Fibroblast of lung (primary cell): ENCODE measurements at regions not wholly inside any gene's neighbourhood (a gene's known extent, or its start where the extent isn't known, plus 50 kb on each side); places are given as distances from the start of the nearest gene placed in this dataset.

ENCODE experiments used
- DNase-seq, 2 donors: peaks; one replicate each; pipeline versions ENCODE4 v3.0.0 to v3.0.0-alpha.2; 2010; ENCODE audit warnings: low read depth in 2 of 2
- H2AFZ ChIP-seq: 2 replicates; pipeline ENCODE4 v1.5.1; 2012; ENCODE audit warnings: low read length, control low read depth, inconsistent platforms
- H3K27ac ChIP-seq: 2 replicates; pipeline ENCODE4 v1.5.1; 2011; ENCODE audit warnings: low read length, control low read depth; ENCODE audit not compliant: insufficient read depth
- H3K27me3 ChIP-seq: 2 replicates; pipeline ENCODE4 v1.5.1; 2011; ENCODE audit warnings: mild to moderate bottlenecking, low read length; ENCODE audit not compliant: control insufficient read depth, insufficient read depth
- H3K36me3 ChIP-seq: 2 replicates; pipeline ENCODE4 v1.5.1; 2011; ENCODE audit warnings: low read length; ENCODE audit not compliant: control insufficient read depth, insufficient read depth
- H3K4me1 ChIP-seq: 2 replicates; pipeline ENCODE4 v1.5.1; 2011; ENCODE audit warnings: low read length; ENCODE audit not compliant: control insufficient read depth, insufficient read depth; ENCODE audit errors: extremely low read depth
- H3K4me2 ChIP-seq: 2 replicates; pipeline ENCODE4 v1.5.1; 2011; ENCODE audit warnings: low read length, control low read depth; ENCODE audit not compliant: insufficient read depth; ENCODE audit errors: extremely low read depth
- H3K4me3 ChIP-seq, 4 experiments: fragments of 200-600 bp in 1 of 4; sonication (generic) in 1 of 4; replicated peaks in 1 of 4; 2 replicates each; pipeline ENCODE4 v1.5.1; 2011 to 2016; ENCODE audit warnings: low read length in 4 of 4, low read depth in 3 of 4, mild to moderate bottlenecking in 3 of 4, control low read depth in 2 of 4, inconsistent platforms in 1 of 4, mixed read lengths in 1 of 4; ENCODE audit not compliant: insufficient read depth in 1 of 4; ENCODE audit errors: control extremely low read depth in 1 of 4
- H3K79me2 ChIP-seq: 2 replicates; pipeline ENCODE4 v1.5.1; 2012; ENCODE audit warnings: mild to moderate bottlenecking, low read length, inconsistent platforms; ENCODE audit not compliant: control insufficient read depth, insufficient read depth
- H3K9ac ChIP-seq: 2 replicates; pipeline ENCODE4 v1.5.1; 2011; ENCODE audit warnings: mild to moderate bottlenecking, low read length, control low read depth; ENCODE audit not compliant: insufficient read depth
- H3K9me3 ChIP-seq: 2 replicates; pipeline ENCODE4 v1.5.1; 2012; ENCODE audit warnings: low read depth, low read length; ENCODE audit not compliant: control insufficient read depth, insufficient read depth
- H4K20me1 ChIP-seq: 2 replicates; pipeline ENCODE4 v1.5.1; 2011; ENCODE audit warnings: low read length; ENCODE audit not compliant: control insufficient read depth, insufficient read depth; ENCODE audit errors: extremely low read depth
- CTCF ChIP-seq, 2 donors: IDR thresholded peaks in 1 of 2; conservative IDR thresholded peaks in 1 of 2; 1 replicate in 1 of 2; 2 replicates in 1 of 2; pipeline ENCODE4 v1.5.1; 2011 to 2012; ENCODE audit warnings: low read length in 2 of 2, control low read depth in 1 of 2, inconsistent platforms in 1 of 2, low read depth in 1 of 2, mild to moderate bottlenecking in 1 of 2
- EZH2 ChIP-seq: IDR thresholded peaks from 2 replicates; pipeline ENCODE4 v1.5.1; 2012; ENCODE audit warnings: low read length, control low read depth, mild to moderate bottlenecking; ENCODE audit errors: missing control alignments

GRCh38 chr22:48173061-48173772 lies 1410.8 kb downstream of the TBC1D22A start:
- H2AFZ ChIP-seq, result no peak overlapping the region
- no peaks in the 10 kb centered on the region for H3K4me1 ChIP-seq
- H4K20me1 ChIP-seq, result no peaks in the 10 kb centered on the region
- H3K9me3 ChIP-seq, result no peaks in the 10 kb centered on the region
- no peaks in the 10 kb centered on the region for H3K79me2 ChIP-seq
- H3K27me3 ChIP-seq, result no peaks in the 10 kb centered on the region
- H3K4me2 ChIP-seq, result no peak overlapping the region
- no peaks in the 10 kb centered on the region for H3K36me3 ChIP-seq
- no peak for DNase-seq
- no peak overlapping the region for H3K27ac ChIP-seq
- no peak overlapping the region for H3K9ac ChIP-seq
- no peak overlapping the region for H3K4me3 ChIP-seq
- no peak for TF ChIP-seq CTCF (conservative IDR thresholded peaks at IDR 0.05 in 1 of 2, IDR thresholded peaks at IDR 0.05 in 1 of 2; ENCODE audit: low read depth in 1 of 2, low read length in 2 of 2)
- TF ChIP-seq EZH2, result no peak

DNA sequence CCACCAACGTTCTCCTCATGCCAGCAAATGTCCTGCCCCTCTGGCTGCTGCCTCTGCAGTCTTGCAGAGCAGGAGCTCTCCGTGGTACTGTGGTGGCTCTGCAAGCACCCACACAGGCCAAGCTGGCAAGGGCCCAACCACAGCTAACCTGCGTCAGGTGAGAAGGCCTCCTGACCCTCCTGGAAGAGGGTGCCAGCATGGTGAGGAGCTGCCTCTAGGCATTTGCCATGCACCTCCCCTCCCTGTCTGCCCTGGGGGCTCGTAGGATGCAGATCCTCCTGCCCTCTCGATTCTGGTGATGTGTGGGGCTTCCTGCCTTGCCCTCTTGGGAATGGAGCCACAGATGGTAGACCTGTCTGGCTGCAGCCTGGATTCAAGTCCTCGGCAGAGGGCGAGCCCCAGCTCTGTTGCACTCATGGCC lies 1408.8 kb downstream of the TBC1D22A start:
- Histone ChIP-seq H3K79me2 (no peaks in the 10 kb centered on the region), H3K36me3 (no peaks in the 10 kb centered on the region), H4K20me1 (no peaks in the 10 kb centered on the region), H3K4me3 (no peak overlapping the region), H3K27me3 (no peaks in the 10 kb centered on the region), H3K4me2 (no peak overlapping the region), H2AFZ (no peak overlapping the region), H3K27ac (no peak overlapping the region), H3K4me1 (no peaks in the 10 kb centered on the region), H3K9me3 (no peaks in the 10 kb centered on the region), H3K9ac (no peak overlapping the region)
- TF ChIP-seq EZH2 (no peak), CTCF (conservative IDR thresholded peaks at IDR 0.05 in 1 of 2, IDR thresholded peaks at IDR 0.05 in 1 of 2; ENCODE audit: low read depth in 1 of 2, low read length in 2 of 2) (no peak)
- DNase-seq, result no peak

GRCh38 chr22:48169227-48169626 lies 1406.8 kb downstream of the TBC1D22A start:
- H3K27me3 ChIP-seq, result no peaks in the 10 kb centered on the region
- no peaks in the 10 kb centered on the region for H4K20me1 ChIP-seq
- no peak overlapping the region for H3K27ac ChIP-seq
- DNase-seq, result no peak
- H3K36me3 ChIP-seq, result no peaks in the 10 kb centered on the region
- H3K4me1 ChIP-seq, result no peaks in the 10 kb centered on the region
- no peak overlapping the region for H3K4me3 ChIP-seq
- H3K9me3 ChIP-seq, result no peaks in the 10 kb centered on the region
- H3K9ac ChIP-seq, result no peak overlapping the region
- no peak overlapping the region for H3K4me2 ChIP-seq
- no peaks in the 10 kb centered on the region for H3K79me2 ChIP-seq
- H2AFZ ChIP-seq, result no peak overlapping the region
- TF ChIP-seq CTCF (conservative IDR thresholded peaks at IDR 0.05 in 1 of 2, IDR thresholded peaks at IDR 0.05 in 1 of 2; ENCODE audit: low read depth in 1 of 2, low read length in 2 of 2) (no peak), EZH2 (no peak)
